Hepatocyte (in vitro differentiated cells): ENCODE measurements at regions not wholly inside any gene's neighbourhood (a gene's known extent, or its start where the extent isn't known, plus 50 kb on each side); places are given as distances from the start of the nearest gene placed in this dataset.

Experiments used
- DNase-seq: peaks from one replicate; pipeline ENCODE4 v3.0.0-alpha.2; 2016; ENCODE audit warnings: low spot score
- H2AFZ ChIP-seq: fragments of 200-600 bp; sonication (generic); 2 replicates; pipeline ENCODE4 v1.6.0; 2016; ENCODE audit warnings: antibody characterized with exemption, mild to moderate bottlenecking
- H3K27ac ChIP-seq: fragments of 200-600 bp; sonication (generic); 2 replicates; pipeline ENCODE4 v1.5.1; 2016; ENCODE audit warnings: mild to moderate bottlenecking
- H3K27me3 ChIP-seq: fragments of 200-600 bp; sonication (generic); 2 replicates; pipeline ENCODE4 v1.6.1; 2016
- H3K36me3 ChIP-seq: fragments of 200-600 bp; sonication (generic); replicated peaks from 2 replicates; pipeline ENCODE4 v1.5.1; 2016; ENCODE audit warnings: low read depth; ENCODE audit not compliant: insufficient read depth
- H3K4me1 ChIP-seq: fragments of 200-600 bp; sonication (generic); 2 replicates; pipeline ENCODE4 v1.5.1; 2016; ENCODE audit warnings: mild to moderate bottlenecking, moderate library complexity; ENCODE audit not compliant: insufficient read depth
- H3K4me2 ChIP-seq: fragments of 200-600 bp; sonication (generic); 2 replicates; pipeline ENCODE4 v1.6.0; 2016
- H3K4me3 ChIP-seq: fragments of 200-600 bp; sonication (generic); 2 replicates; pipeline ENCODE4 v1.5.1; 2016; ENCODE audit warnings: mild to moderate bottlenecking
- H3K79me2 ChIP-seq: fragments of 200-600 bp; sonication (generic); 2 replicates; pipeline ENCODE4 v1.6.0; 2017; ENCODE audit warnings: mild to moderate bottlenecking
- H3K9me2 ChIP-seq: fragments of 200-600 bp; sonication (generic); replicated peaks from 2 replicates; pipeline ENCODE4 v1.6.0; 2017; ENCODE audit warnings: mild to moderate bottlenecking; ENCODE audit not compliant: insufficient read depth
- H3K9me3 ChIP-seq: fragments of 200-600 bp; sonication (generic); 2 replicates; pipeline ENCODE4 v1.5.1; 2016; ENCODE audit warnings: low read depth, mild to moderate bottlenecking
- H4K20me1 ChIP-seq: fragments of 200-600 bp; sonication (generic); 2 replicates; pipeline ENCODE4 v1.6.0; 2016; ENCODE audit warnings: mild to moderate bottlenecking; ENCODE audit not compliant: insufficient read depth, poor library complexity, severe bottlenecking
- CTCF ChIP-seq: fragments of 200-600 bp; sonication (generic); IDR thresholded peaks from 2 replicates; pipeline ENCODE4 v1.5.1; 2016; ENCODE audit warnings: antibody characterized with exemption, mild to moderate bottlenecking; ENCODE audit not compliant: poor library complexity
- EZH2 ChIP-seq: fragments of 200-600 bp; sonication (generic); IDR thresholded peaks from 2 replicates; pipeline ENCODE4 v1.6.1; 2016; ENCODE audit warnings: antibody characterized with exemption, mild to moderate bottlenecking, borderline replicate concordance
- EZH2phosphoT487 ChIP-seq: fragments of 200-600 bp; sonication (generic); IDR thresholded peaks from one replicate; pipeline ENCODE4 v1.6.1; 2018; ENCODE audit warnings: antibody characterized with exemption, mild to moderate bottlenecking, low read depth, moderate library complexity; ENCODE audit not compliant: unreplicated experiment, severe bottlenecking
- WGBS: methylation state at CpG from one replicate; pipeline ENCODE4 v1.1.6; 2016; ENCODE audit warnings: low lambda C conversion rate; ENCODE audit errors: missing lambda C conversion rate; 5-methylcytosine and 5-hydroxymethylcytosine counted together

- Histone ChIP-seq H3K4me2 (no peak overlapping the region), H3K27me3 (no peaks in the 10 kb centered on the region), H3K9me3 (no peaks in the 10 kb centered on the region), H3K9me2 (no peaks in the 10 kb centered on the region), H4K20me1 (no peaks in the 10 kb centered on the region), H2AFZ (no peak overlapping the region), H3K4me3 (no peak overlapping the region), H3K79me2 (no peaks in the 10 kb centered on the region), H3K27ac (no peak overlapping the region), H3K4me1 (no peaks in the 10 kb centered on the region), H3K36me3 (no peaks in the 10 kb centered on the region)
- TF ChIP-seq EZH2phosphoT487 (no peak), CTCF (no peak), EZH2 (no peak)
- DNase-seq = no peak
- whole genome bisulfite sequencing = 86% methylated on average over 3 of the region's 3 CpGs
Observed at GRCh38 chr2:19598971-19599370, 240.5 kb upstream of the OSR1 start.

- Histone ChIP-seq H3K9me3 (no peaks in the 10 kb centered on the region), H3K4me2 (no peak overlapping the region), H3K27ac (no peak overlapping the region), H3K9me2 (no peaks in the 10 kb centered on the region), H3K27me3 (no peaks in the 10 kb centered on the region), H4K20me1 (no peaks in the 10 kb centered on the region), H2AFZ (no peak overlapping the region), H3K4me1 (no peaks in the 10 kb centered on the region), H3K4me3 (no peak overlapping the region), H3K79me2 (no peaks in the 10 kb centered on the region), H3K36me3 (no peaks in the 10 kb centered on the region)
- TF ChIP-seq CTCF (no peak), EZH2 (no peak), EZH2phosphoT487 (no peak)
- no peak for DNase-seq
Observed at GRCh38 chr2:19592197-19592596, 233.8 kb upstream of the OSR1 start.

GRCh38 chr2:19589791-19590190 is 231.4 kb upstream of the OSR1 start:
- H3K9me2 ChIP-seq = no peaks in the 10 kb centered on the region

More at GRCh38 chr2:19589791-19590190, 231.4 kb upstream of the OSR1 start:
- Histone ChIP-seq H3K4me1 (no peaks in the 10 kb centered on the region), H2AFZ (no peak overlapping the region), H3K4me3 (no peak overlapping the region), H3K9me3 (no peaks in the 10 kb centered on the region), H3K4me2 (no peak overlapping the region), H4K20me1 (no peaks in the 10 kb centered on the region), H3K27me3 (no peaks in the 10 kb centered on the region), H3K36me3 (no peaks in the 10 kb centered on the region), H3K27ac (no peak overlapping the region), H3K79me2 (no peaks in the 10 kb centered on the region)
- DNase-seq = no peak
- 88% methylated on average over 4 of the region's 4 CpGs for WGBS
- TF ChIP-seq CTCF = no peak
- TF ChIP-seq EZH2phosphoT487 = no peak
- TF ChIP-seq EZH2 = no peak
